Natural killer cell (primary cell): ENCODE measurements at regions not wholly inside any gene's neighbourhood (a gene's known extent, or its start where the extent isn't known, plus 50 kb on each side); places are given as distances from the start of the nearest gene placed in this dataset.

Source experiments
- ATAC-seq, 3 donors: fragments of 150-1000 bp in 2 of 3; fragments of 200-7000 bp in 1 of 3; cut with Tn5 transposase; 1 replicate in 1 of 3; 2 replicates in 2 of 3; pipeline ENCODE4 v1.10.0; 2021; ENCODE audit warnings: mild to moderate bottlenecking in 2 of 3, moderate library complexity in 2 of 3
- DNase-seq, 2 donors: peaks; one replicate each; pipeline versions ENCODE4 v3.0.0 to v3.0.0-alpha.2; 2013 to 2021; ENCODE audit warnings: mixed read lengths in 1 of 2
- H3K27ac ChIP-seq: one replicate; pipeline ENCODE4 v1.5.1; 2013; ENCODE audit warnings: mild to moderate bottlenecking, low read length
- H3K27me3 ChIP-seq: one replicate; pipeline ENCODE4 v1.6.1; 2013; ENCODE audit warnings: low read length; ENCODE audit not compliant: control insufficient read depth, insufficient read depth
- H3K36me3 ChIP-seq: one replicate; pipeline ENCODE4 v1.6.1; 2013; ENCODE audit warnings: low read length; ENCODE audit not compliant: control insufficient read depth, insufficient read depth
- H3K4me1 ChIP-seq: one replicate; pipeline ENCODE4 v1.6.1; 2013; ENCODE audit warnings: low read length; ENCODE audit not compliant: control insufficient read depth, insufficient read depth
- H3K4me3 ChIP-seq: one replicate; pipeline ENCODE4 v1.5.1; 2013; ENCODE audit warnings: low read length
- H3K9me3 ChIP-seq: one replicate; pipeline ENCODE4 v1.6.1; 2013; ENCODE audit warnings: low read length; ENCODE audit not compliant: control insufficient read depth, insufficient read depth
- H3K27ac Mint-ChIP-seq, 2 donors: one replicate each; pipeline ENCODE4 v1.8.0; 2022; ENCODE audit warnings: mild to moderate bottlenecking in 2 of 2, mixed read lengths in 2 of 2, moderate library complexity in 1 of 2
- H3K27me3 Mint-ChIP-seq, 2 donors: one replicate each; pipeline ENCODE4 v1.8.0; 2022; ENCODE audit warnings: low read depth in 2 of 2, mixed read lengths in 2 of 2
- H3K36me3 Mint-ChIP-seq: one replicate; pipeline ENCODE4 v1.8.0; 2022; ENCODE audit warnings: mixed read lengths
- H3K4me1 Mint-ChIP-seq, 2 donors: one replicate each; pipeline ENCODE4 v1.8.0; 2022; ENCODE audit warnings: mixed read lengths in 2 of 2
- H3K4me3 Mint-ChIP-seq: one replicate; pipeline ENCODE4 v1.8.0; 2022; ENCODE audit warnings: mild to moderate bottlenecking, moderate library complexity, mixed read lengths
- H3K9me3 Mint-ChIP-seq, 2 donors: one replicate each; pipeline ENCODE4 v1.8.0; 2022; ENCODE audit warnings: mixed read lengths in 2 of 2
- CTCF ChIP-seq: fragments of 200-600 bp; IDR thresholded peaks from one replicate; pipeline ENCODE4 v1.8.0; 2022; ENCODE audit warnings: antibody characterized with exemption
- WGBS: methylation state at CpG from one replicate; pipeline ENCODE4 v1.1.7; 2013; ENCODE audit warnings: missing lambda C conversion rate; ENCODE audit not compliant: insufficient coverage; 5-methylcytosine and 5-hydroxymethylcytosine counted together
- intact Hi-C: fragments of 100-400 bp; cut with micrococcal nuclease; formaldehyde crosslinking; loops from one replicate; pipeline ENCODE4 v1.14.2; 2022

DNA sequence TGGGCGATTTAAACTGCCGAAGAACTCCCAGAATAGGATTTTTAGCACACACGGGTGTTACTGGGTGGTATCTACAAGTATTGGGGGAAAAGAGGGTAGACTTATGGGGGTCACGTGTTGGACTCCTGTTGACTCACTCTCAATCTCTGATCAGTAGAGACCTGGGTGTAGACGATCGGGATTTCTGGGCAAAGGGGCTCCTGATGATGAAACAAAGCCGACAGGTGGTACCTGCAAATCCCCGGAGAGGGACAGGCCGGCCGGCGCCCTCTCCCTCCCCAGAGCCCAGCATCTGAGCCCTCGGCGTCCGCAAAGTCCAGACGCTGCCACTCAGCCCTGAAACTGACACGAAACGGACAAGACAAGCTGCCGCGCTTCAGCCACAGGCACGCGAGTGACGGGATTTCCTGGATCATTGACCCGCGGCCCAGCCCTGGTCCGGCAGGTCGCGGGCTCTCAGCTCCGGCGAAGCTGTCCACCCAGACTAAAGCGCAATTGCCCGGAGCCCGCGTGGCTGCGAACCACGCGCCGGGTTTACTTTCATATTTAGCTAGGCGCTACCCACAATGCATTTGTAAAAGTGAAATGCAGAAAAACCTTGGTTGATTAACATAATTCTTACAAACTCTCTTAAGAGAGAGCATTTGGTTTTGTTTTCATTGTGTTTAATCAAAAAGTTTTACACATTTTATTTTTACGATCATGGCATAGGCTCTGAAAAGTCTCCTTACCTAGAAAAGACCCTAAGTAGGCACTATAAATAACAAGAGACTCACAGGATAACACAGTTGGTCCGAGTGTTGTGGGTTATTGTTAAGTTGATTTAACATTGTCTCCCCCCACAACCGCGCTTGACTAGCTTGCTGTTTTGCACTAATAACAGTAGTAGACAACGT is 56.9 kb upstream of the EZH2 start:
- intact Hi-C loops, result loop anchor here (1.0 to 10.0 kb wide), 4 partner anchors 46 to 236 kb away; partner anchors contain the start of gene EZH2
- under 1% methylated on average over 38 of the region's 43 CpGs for WGBS
- H3K9me3 ChIP-seq, result no peaks in the 10 kb centered on the region

GRCh38 chr7:148939128-148939755 is 55.2 kb upstream of the EZH2 start:
- no peak for DNase-seq
- intact Hi-C loops, result no loop called here
- Mint-ChIP-seq H3K4me1 (peaks cover 6 to 13% of the 10 kb centered on the region in 2 donors), H3K4me3 (peak overlapping the region; percentile 13), H3K9me3 (no peaks in the 10 kb centered on the region), H3K27me3 (no peaks in the 10 kb centered on the region), H3K36me3 (no peaks in the 10 kb centered on the region), H3K27ac (no peak overlapping the region)
- H3K4me3 ChIP-seq, result no peak overlapping the region
- H3K27me3 ChIP-seq, result no peaks in the 10 kb centered on the region
- TF ChIP-seq CTCF, result no peak
- no peak for ATAC-seq
- H3K27ac ChIP-seq, result no peak overlapping the region
- no peaks in the 10 kb centered on the region for H3K36me3 ChIP-seq
- WGBS, result 95% methylated on average over 1 of the region's 1 CpG
- H3K9me3 ChIP-seq, result no peaks in the 10 kb centered on the region
- peaks cover 7% of the 10 kb centered on the region for H3K4me1 ChIP-seq

More for the DNA sequence above, 56.9 kb upstream of the EZH2 start:
- ATAC-seq (peak; percentile 79 to 90 (median 86)), DNase-seq (peak; percentile 63 to 87)
- Mint-ChIP-seq H3K9me3 (no peaks in the 10 kb centered on the region), H3K27me3 (no peaks in the 10 kb centered on the region), H3K36me3 (no peaks in the 10 kb centered on the region), H3K4me3 (peak overlapping the region; percentile 94), H3K4me1 (peaks cover 6 to 13% of the 10 kb centered on the region in 2 donors), H3K27ac (peak overlapping the region; percentile 95)
- H3K4me3 ChIP-seq, result peak overlapping the region; percentile 85
- no peaks in the 10 kb centered on the region for H3K27me3 ChIP-seq
- peaks cover 7% of the 10 kb centered on the region for H3K4me1 ChIP-seq
- H3K36me3 ChIP-seq, result no peaks in the 10 kb centered on the region
- peak overlapping the region; percentile 79 for H3K27ac ChIP-seq
- no peak for TF ChIP-seq CTCF

DNA sequence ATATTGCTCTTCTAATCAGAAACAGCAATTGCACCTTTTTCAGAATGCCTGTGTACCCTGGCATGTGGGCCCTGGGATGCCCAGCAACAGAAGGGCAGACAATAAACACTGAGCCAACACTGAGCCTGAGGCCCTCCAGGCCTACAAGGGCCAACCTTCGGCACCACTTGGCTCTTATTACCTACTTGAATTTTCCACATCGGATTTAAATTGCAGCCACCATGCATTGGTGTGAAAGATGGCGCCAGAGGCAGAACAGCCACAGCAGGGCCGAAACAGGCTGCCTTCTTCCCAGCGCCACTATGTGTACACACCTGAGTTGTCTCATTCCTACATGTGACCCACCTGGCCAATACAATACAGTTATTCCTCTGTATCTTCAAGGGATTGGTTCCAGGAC is 51.4 kb upstream of the EZH2 start:
- Histone ChIP-seq H3K27me3 (no peaks in the 10 kb centered on the region), H3K9me3 (no peaks in the 10 kb centered on the region), H3K36me3 (no peaks in the 10 kb centered on the region), H3K27ac (no peak overlapping the region), H3K4me3 (no peak overlapping the region), H3K4me1 (no peaks in the 10 kb centered on the region)
- intact Hi-C loops, result no loop called here
- Mint-ChIP-seq H3K4me3 (no peak overlapping the region), H3K9me3 (no peaks in the 10 kb centered on the region), H3K27ac (no peak overlapping the region), H3K27me3 (no peaks in the 10 kb centered on the region), H3K36me3 (no peaks in the 10 kb centered on the region), H3K4me1 (peaks cover 2 to 5% of the 10 kb centered on the region in 2 donors)
- ATAC-seq (no peak), DNase-seq (no peak)
- WGBS, result 97% methylated on average over 5 of the region's 5 CpGs
- no peak for TF ChIP-seq CTCF
